ENCODE measurements at regions not wholly inside any gene's neighbourhood (a gene's known extent, or its start where the extent isn't known, plus 50 kb on each side); places are given as distances from the start of the nearest gene placed in this dataset.

DNA sequence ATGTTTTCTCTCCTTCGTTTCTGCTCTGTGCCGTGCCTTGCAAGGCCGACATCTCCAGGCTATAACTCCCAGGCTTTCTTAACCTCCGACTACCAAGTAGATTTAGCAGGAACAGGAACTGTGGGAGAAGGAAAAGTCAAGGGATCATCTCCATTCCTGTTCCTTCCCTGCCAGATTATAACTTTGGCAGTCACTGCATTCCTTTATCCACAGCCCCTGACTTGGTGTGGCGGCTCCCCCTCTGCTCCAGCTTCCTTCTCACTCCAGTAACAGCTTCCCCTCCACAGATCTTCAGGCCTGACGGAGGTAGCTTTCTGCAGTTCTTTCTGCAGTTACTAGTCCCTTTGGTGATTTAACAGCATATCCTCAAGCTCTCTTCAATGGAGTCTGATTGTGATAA, 234.6 kb upstream of the MON1B start:
- TF ChIP-seq, protein P1, sequence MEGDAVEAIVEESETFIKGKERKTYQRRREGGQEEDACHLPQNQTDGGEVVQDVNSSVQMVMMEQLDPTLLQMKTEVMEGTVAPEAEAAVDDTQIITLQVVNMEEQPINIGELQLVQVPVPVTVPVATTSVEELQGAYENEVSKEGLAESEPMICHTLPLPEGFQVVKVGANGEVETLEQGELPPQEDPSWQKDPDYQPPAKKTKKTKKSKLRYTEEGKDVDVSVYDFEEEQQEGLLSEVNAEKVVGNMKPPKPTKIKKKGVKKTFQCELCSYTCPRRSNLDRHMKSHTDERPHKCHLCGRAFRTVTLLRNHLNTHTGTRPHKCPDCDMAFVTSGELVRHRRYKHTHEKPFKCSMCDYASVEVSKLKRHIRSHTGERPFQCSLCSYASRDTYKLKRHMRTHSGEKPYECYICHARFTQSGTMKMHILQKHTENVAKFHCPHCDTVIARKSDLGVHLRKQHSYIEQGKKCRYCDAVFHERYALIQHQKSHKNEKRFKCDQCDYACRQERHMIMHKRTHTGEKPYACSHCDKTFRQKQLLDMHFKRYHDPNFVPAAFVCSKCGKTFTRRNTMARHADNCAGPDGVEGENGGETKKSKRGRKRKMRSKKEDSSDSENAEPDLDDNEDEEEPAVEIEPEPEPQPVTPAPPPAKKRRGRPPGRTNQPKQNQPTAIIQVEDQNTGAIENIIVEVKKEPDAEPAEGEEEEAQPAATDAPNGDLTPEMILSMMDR (IDR thresholded peaks at IDR 0.05), result no peak
- TF ChIP-seq POLR2A (IDR thresholded peaks at IDR 0.05; ENCODE audit: low read depth) (no peak), POLR2AphosphoS5 (IDR thresholded peaks at IDR 0.05) (no peak)
